ENCODE measurements at regions not wholly inside any gene's neighbourhood (a gene's known extent, or its start where the extent isn't known, plus 50 kb on each side); places are given as distances from the start of the nearest gene placed in this dataset.

DNA sequence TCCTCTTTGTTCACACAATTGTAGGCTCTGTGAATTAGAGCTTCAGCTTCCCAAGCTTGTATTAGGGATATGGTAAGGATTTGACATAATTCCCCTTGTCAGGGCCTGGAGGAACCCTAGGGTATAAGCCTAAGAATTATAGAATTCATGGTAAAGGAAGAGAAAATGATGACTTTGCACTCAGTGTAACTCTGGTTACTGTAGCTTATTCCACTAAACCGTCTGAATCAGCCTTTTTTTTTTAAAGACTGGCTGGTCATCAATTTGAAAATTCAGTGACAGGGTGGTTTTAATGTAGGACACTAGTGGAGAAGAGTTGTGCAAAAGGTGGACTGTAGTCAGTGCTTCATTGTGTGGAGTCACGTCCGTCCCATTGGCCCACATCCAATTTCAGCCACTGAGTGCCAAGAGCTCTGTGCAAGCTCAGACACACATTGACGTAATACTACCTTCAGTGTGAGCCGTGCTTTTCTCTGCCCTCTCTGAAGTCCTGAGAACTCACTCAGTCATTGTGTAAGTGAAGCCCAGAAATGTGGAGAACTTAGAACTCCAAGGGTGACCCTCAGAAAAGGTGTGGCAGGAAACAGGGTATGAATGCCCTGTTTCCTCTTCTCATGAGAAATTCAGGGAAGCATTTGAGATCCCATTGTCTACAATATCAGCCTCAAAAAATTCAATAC is 449.8 kb downstream of the C4orf33 start:
- TF ChIP-seq, protein P1, sequence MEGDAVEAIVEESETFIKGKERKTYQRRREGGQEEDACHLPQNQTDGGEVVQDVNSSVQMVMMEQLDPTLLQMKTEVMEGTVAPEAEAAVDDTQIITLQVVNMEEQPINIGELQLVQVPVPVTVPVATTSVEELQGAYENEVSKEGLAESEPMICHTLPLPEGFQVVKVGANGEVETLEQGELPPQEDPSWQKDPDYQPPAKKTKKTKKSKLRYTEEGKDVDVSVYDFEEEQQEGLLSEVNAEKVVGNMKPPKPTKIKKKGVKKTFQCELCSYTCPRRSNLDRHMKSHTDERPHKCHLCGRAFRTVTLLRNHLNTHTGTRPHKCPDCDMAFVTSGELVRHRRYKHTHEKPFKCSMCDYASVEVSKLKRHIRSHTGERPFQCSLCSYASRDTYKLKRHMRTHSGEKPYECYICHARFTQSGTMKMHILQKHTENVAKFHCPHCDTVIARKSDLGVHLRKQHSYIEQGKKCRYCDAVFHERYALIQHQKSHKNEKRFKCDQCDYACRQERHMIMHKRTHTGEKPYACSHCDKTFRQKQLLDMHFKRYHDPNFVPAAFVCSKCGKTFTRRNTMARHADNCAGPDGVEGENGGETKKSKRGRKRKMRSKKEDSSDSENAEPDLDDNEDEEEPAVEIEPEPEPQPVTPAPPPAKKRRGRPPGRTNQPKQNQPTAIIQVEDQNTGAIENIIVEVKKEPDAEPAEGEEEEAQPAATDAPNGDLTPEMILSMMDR (IDR thresholded peaks at IDR 0.05), result no peak
- TF ChIP-seq EZH2 (IDR thresholded peaks at IDR 0.05; ENCODE audit: borderline replicate concordance, insufficient read depth, low read depth, low read length, poor library complexity, severe bottlenecking), result no peak

Measured in B cell (primary cell).